Fibroblast of lung (primary cell): ENCODE measurements at regions not wholly inside any gene's neighbourhood (a gene's known extent, or its start where the extent isn't known, plus 50 kb on each side); places are given as distances from the start of the nearest gene placed in this dataset.

Experiments used
- DNase-seq, 2 donors: peaks; one replicate each; pipeline versions ENCODE4 v3.0.0 to v3.0.0-alpha.2; 2010; ENCODE audit warnings: low read depth in 2 of 2
- H2AFZ ChIP-seq: 2 replicates; pipeline ENCODE4 v1.5.1; 2012; ENCODE audit warnings: low read length, control low read depth, inconsistent platforms
- H3K27ac ChIP-seq: 2 replicates; pipeline ENCODE4 v1.5.1; 2011; ENCODE audit warnings: low read length, control low read depth; ENCODE audit not compliant: insufficient read depth
- H3K27me3 ChIP-seq: 2 replicates; pipeline ENCODE4 v1.5.1; 2011; ENCODE audit warnings: mild to moderate bottlenecking, low read length; ENCODE audit not compliant: control insufficient read depth, insufficient read depth
- H3K36me3 ChIP-seq: 2 replicates; pipeline ENCODE4 v1.5.1; 2011; ENCODE audit warnings: low read length; ENCODE audit not compliant: control insufficient read depth, insufficient read depth
- H3K4me1 ChIP-seq: 2 replicates; pipeline ENCODE4 v1.5.1; 2011; ENCODE audit warnings: low read length; ENCODE audit not compliant: control insufficient read depth, insufficient read depth; ENCODE audit errors: extremely low read depth
- H3K4me2 ChIP-seq: 2 replicates; pipeline ENCODE4 v1.5.1; 2011; ENCODE audit warnings: low read length, control low read depth; ENCODE audit not compliant: insufficient read depth; ENCODE audit errors: extremely low read depth
- H3K4me3 ChIP-seq, 4 experiments: fragments of 200-600 bp in 1 of 4; sonication (generic) in 1 of 4; replicated peaks in 1 of 4; 2 replicates each; pipeline ENCODE4 v1.5.1; 2011 to 2016; ENCODE audit warnings: low read length in 4 of 4, low read depth in 3 of 4, mild to moderate bottlenecking in 3 of 4, control low read depth in 2 of 4, inconsistent platforms in 1 of 4, mixed read lengths in 1 of 4; ENCODE audit not compliant: insufficient read depth in 1 of 4; ENCODE audit errors: control extremely low read depth in 1 of 4
- H3K79me2 ChIP-seq: 2 replicates; pipeline ENCODE4 v1.5.1; 2012; ENCODE audit warnings: mild to moderate bottlenecking, low read length, inconsistent platforms; ENCODE audit not compliant: control insufficient read depth, insufficient read depth
- H3K9ac ChIP-seq: 2 replicates; pipeline ENCODE4 v1.5.1; 2011; ENCODE audit warnings: mild to moderate bottlenecking, low read length, control low read depth; ENCODE audit not compliant: insufficient read depth
- H3K9me3 ChIP-seq: 2 replicates; pipeline ENCODE4 v1.5.1; 2012; ENCODE audit warnings: low read depth, low read length; ENCODE audit not compliant: control insufficient read depth, insufficient read depth
- H4K20me1 ChIP-seq: 2 replicates; pipeline ENCODE4 v1.5.1; 2011; ENCODE audit warnings: low read length; ENCODE audit not compliant: control insufficient read depth, insufficient read depth; ENCODE audit errors: extremely low read depth
- EZH2 ChIP-seq: IDR thresholded peaks from 2 replicates; pipeline ENCODE4 v1.5.1; 2012; ENCODE audit warnings: low read length, control low read depth, mild to moderate bottlenecking; ENCODE audit errors: missing control alignments
- TF ChIP-seq, protein P1 (sequence below), 2 donors: IDR thresholded peaks in 1 of 2; conservative IDR thresholded peaks in 1 of 2; 1 replicate in 1 of 2; 2 replicates in 1 of 2; pipeline ENCODE4 v1.5.1; 2011 to 2012; ENCODE audit warnings: low read length in 2 of 2, control low read depth in 1 of 2, inconsistent platforms in 1 of 2, low read depth in 1 of 2, mild to moderate bottlenecking in 1 of 2

DNA sequence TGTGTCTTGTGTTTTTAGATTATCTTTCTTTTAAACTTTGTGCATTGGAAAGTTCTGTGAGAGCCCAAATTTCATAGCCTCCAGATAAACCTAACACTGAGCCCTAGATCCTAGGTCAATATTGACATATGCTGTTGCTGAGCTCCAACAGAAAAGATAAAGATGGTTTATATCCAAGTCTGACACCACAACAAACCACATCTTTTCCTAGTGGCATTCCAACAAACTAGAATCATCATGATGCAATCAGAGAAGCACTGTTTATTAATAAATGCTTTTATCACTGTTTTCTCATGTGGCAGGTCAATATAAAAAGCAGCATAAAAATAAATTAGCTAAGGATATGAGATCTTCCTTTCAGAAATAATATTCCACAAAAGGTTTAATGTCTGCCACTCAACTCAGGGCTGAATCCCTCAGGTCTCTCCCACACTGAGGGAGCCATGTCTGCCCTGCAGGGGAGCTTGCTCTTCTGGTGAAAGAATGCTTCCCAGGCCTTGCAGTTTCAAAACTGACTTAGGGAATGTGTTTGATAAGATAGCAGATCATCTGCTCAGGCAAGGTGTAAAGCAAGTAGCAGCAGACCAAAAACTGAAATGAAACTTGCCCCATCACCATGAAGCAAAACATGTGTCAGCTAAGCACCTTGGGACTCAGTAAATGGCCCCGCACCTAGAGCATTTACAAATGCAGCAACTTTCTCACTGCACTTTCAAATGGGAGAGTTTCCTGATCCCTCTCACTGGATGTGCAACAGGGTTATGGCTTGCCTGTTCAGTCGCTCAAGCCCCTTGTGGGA lies 493.0 kb downstream of the AGTPBP1 start:
- Histone ChIP-seq H2AFZ (no peak overlapping the region), H3K36me3 (no peaks in the 10 kb centered on the region), H3K4me2 (no peak overlapping the region), H3K4me1 (no peaks in the 10 kb centered on the region), H3K27me3 (no peaks in the 10 kb centered on the region), H4K20me1 (no peaks in the 10 kb centered on the region), H3K9ac (no peak overlapping the region), H3K27ac (no peak overlapping the region), H3K79me2 (no peaks in the 10 kb centered on the region), H3K4me3 (no peak overlapping the region), H3K9me3 (no peaks in the 10 kb centered on the region)
- DNase-seq, result peak in 1 of 2 donors; percentile 81
- TF ChIP-seq EZH2, result no peak
- TF ChIP-seq, protein P1, sequence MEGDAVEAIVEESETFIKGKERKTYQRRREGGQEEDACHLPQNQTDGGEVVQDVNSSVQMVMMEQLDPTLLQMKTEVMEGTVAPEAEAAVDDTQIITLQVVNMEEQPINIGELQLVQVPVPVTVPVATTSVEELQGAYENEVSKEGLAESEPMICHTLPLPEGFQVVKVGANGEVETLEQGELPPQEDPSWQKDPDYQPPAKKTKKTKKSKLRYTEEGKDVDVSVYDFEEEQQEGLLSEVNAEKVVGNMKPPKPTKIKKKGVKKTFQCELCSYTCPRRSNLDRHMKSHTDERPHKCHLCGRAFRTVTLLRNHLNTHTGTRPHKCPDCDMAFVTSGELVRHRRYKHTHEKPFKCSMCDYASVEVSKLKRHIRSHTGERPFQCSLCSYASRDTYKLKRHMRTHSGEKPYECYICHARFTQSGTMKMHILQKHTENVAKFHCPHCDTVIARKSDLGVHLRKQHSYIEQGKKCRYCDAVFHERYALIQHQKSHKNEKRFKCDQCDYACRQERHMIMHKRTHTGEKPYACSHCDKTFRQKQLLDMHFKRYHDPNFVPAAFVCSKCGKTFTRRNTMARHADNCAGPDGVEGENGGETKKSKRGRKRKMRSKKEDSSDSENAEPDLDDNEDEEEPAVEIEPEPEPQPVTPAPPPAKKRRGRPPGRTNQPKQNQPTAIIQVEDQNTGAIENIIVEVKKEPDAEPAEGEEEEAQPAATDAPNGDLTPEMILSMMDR (conservative IDR thresholded peaks at IDR 0.05 in 1 of 2, IDR thresholded peaks at IDR 0.05 in 1 of 2; ENCODE audit: low read depth in 1 of 2, low read length in 2 of 2), result no peak

DNA sequence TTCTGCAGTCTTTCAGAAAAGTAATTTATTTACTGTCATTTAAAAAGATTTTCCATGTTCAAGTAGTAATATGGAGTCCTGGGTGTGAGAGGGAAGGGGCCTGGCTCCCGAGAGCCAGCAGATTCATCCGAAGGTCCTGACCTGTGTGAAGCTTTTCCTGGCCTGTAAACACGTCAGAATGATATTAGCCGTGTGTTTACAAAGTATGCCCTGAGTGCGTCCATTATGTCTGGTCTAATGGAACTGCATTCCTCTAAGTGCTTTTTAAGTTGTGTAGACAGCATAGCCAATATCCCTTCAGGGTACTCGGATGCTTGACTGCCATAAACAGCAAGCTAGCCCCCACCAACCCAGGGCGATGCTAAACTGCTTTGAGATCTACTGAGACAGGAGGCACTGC lies 495.2 kb downstream of the AGTPBP1 start:
- Histone ChIP-seq H3K27ac (no peak overlapping the region), H3K79me2 (no peaks in the 10 kb centered on the region), H4K20me1 (no peaks in the 10 kb centered on the region), H3K4me3 (no peak overlapping the region), H3K27me3 (no peaks in the 10 kb centered on the region), H3K9me3 (no peaks in the 10 kb centered on the region), H3K4me2 (no peak overlapping the region), H2AFZ (no peak overlapping the region), H3K9ac (no peak overlapping the region), H3K36me3 (no peaks in the 10 kb centered on the region), H3K4me1 (no peaks in the 10 kb centered on the region)
- TF ChIP-seq, protein P1 (conservative IDR thresholded peaks at IDR 0.05 in 1 of 2, IDR thresholded peaks at IDR 0.05 in 1 of 2; ENCODE audit: low read depth in 1 of 2, low read length in 2 of 2), result no peak
- no peak for TF ChIP-seq EZH2
- no peak for DNase-seq

DNA sequence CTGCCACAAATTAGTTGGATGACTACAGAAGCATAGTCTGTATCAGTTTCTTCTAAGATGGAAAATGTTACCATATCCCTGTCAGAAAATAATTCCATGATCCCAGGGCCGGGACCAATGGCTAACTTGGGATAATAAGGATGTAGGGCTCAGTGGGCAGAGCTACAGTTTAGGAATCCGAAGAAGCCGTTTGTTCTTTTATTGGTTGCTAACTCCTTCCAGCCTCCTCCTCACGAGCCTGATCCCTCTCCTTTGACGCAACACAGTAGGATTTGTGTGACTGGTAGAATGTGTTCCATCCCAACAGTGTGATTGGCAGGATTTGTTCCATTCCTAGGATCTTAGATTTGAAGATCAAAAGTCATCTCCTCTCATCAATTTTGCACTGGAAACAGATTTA lies 496.9 kb downstream of the AGTPBP1 start:
- H4K20me1 ChIP-seq, result no peaks in the 10 kb centered on the region

More for the DNA sequence above, 496.9 kb downstream of the AGTPBP1 start:
- Histone ChIP-seq H3K36me3 (no peaks in the 10 kb centered on the region), H3K27me3 (no peaks in the 10 kb centered on the region), H3K9me3 (no peaks in the 10 kb centered on the region), H3K4me1 (no peaks in the 10 kb centered on the region), H2AFZ (no peak overlapping the region), H3K4me3 (no peak overlapping the region), H3K4me2 (no peak overlapping the region), H3K79me2 (no peaks in the 10 kb centered on the region), H3K9ac (no peak overlapping the region), H3K27ac (no peak overlapping the region)
- TF ChIP-seq EZH2, result no peak
- TF ChIP-seq, protein P1 (conservative IDR thresholded peaks at IDR 0.05 in 1 of 2, IDR thresholded peaks at IDR 0.05 in 1 of 2; ENCODE audit: low read depth in 1 of 2, low read length in 2 of 2), result no peak
- no peak for DNase-seq
